ENCODE measurements at regions not wholly inside any gene's neighbourhood (a gene's known extent, or its start where the extent isn't known, plus 50 kb on each side); places are given as distances from the start of the nearest gene placed in this dataset.

DNA sequence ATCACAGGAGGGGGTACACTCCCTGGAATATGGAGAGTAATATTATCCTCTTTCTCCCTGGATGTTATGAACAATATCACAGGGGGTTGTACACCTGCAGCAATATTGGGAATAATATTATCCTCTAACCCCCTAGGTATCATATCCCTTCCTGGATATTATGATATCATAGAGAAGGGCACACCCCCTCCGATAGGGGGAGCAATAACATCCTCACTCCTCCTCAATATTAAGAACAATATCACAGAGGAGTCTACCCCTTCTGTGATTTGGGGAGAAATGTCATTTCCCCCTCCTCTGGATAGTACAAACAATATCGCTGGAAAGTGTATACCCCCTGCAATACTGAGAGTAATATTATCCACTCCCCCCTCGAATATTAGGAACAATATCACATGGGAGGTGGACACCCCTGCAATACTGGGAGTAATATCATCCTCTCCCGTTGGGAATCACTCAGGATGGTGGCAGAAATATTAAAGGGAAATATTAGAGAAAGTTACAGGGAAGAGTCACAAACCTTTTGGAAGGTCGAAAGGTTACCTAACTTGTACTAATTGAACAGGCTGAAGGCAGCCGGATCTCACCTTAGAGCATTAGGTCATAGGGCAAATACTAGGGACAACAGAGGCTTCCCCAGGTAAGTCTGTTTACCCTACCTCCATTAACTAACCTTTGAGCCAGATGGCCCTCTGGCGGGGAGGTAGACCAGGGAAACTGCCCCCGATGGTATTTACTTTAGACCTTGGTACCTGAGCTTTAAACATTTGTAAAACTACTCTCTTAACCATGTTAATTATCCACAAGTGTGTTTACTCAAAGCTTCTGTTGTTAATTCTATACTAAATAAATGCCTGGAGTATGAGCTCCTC, 57.5 kb upstream of the FREM1 start:
- DNase-seq (ENCODE audit: extremely low read depth in 1 of 4, low spot score in 3 of 4) = peak in 1 of 4 experiments; percentile 11
- no peak overlapping the region for H3K4me3 ChIP-seq
- POLR2A ChIA-PET = no interaction called here
- no peaks in the 10 kb centered on the region; the same call in 1 of the 2 replicates for H3K9me3 ChIP-seq (replicated peaks; ENCODE audit: control insufficient read depth, insufficient read depth, low read depth, low read length)
- CTCF ChIA-PET (ENCODE audit: low intra/inter-chr PET ratio) = no interaction called here
- H3K4me1 ChIP-seq (replicated peaks in 1 of 2; ENCODE audit: control insufficient read depth in 2 of 2, insufficient read depth in 2 of 2, low read length in 2 of 2) = no peaks in the 10 kb centered on the region
- no peaks in the 10 kb centered on the region for H3K79me2 ChIP-seq (ENCODE audit: control insufficient read depth, insufficient read depth, low read length)
- no peaks in the 10 kb centered on the region for H3K27me3 ChIP-seq (ENCODE audit: control insufficient read depth in 2 of 2, insufficient read depth in 2 of 2, low read length in 2 of 2)
- H3K9me1 ChIP-seq (ENCODE audit: control insufficient read depth, insufficient read depth, low read length) = no peaks in the 10 kb centered on the region
- H3K36me3 ChIP-seq (ENCODE audit: control insufficient read depth, insufficient read depth, low read length) = no peaks in the 10 kb centered on the region
- BruUV-seq (replicated peaks) = no TSS peak
- in situ Hi-C loops (cut with MboI) (no loop called here), intact Hi-C loops (cut with micrococcal nuclease) (no loop called here)
- no peaks in the 10 kb centered on the region for H4K20me1 ChIP-seq (replicated peaks; ENCODE audit: control insufficient read depth, insufficient read depth, low read length)
- no peak overlapping the region for H2AFZ ChIP-seq (ENCODE audit: low read depth, low read length)
- 22% methylated on average over 6 of the region's 8 CpGs for WGBS (ENCODE audit: insufficient coverage, low coverage, missing lambda C conversion rate)
- H3K27ac ChIP-seq (ENCODE audit: extremely low read depth, low read depth, low read length) = no peak overlapping the region
- ATAC-seq = no peak
- H3K4me2 ChIP-seq (ENCODE audit: insufficient read depth, low read length) = no peak overlapping the region
- FAIRE-seq = no peak
- H3K9ac ChIP-seq (ENCODE audit: insufficient read depth in 1 of 2, low read depth in 2 of 2, low read length in 2 of 2) = no peak overlapping the region
- TF ChIP-seq HDAC6 (IDR thresholded peaks at IDR 0.05; ENCODE audit: low read depth, low read length) = no peak
- no peak for TF ChIP-seq TAF15 (IDR thresholded peaks at IDR 0.05; ENCODE audit: low read depth, low read length)
- TF ChIP-seq, protein P1, sequence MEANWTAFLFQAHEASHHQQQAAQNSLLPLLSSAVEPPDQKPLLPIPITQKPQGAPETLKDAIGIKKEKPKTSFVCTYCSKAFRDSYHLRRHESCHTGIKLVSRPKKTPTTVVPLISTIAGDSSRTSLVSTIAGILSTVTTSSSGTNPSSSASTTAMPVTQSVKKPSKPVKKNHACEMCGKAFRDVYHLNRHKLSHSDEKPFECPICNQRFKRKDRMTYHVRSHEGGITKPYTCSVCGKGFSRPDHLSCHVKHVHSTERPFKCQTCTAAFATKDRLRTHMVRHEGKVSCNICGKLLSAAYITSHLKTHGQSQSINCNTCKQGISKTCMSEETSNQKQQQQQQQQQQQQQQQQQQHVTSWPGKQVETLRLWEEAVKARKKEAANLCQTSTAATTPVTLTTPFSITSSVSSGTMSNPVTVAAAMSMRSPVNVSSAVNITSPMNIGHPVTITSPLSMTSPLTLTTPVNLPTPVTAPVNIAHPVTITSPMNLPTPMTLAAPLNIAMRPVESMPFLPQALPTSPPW (CRISPR knock-in tag; IDR thresholded peaks at IDR 0.05) = no peak
- no peak for TF ChIP-seq GATAD2A (IDR thresholded peaks at IDR 0.05)
- no peak for TF ChIP-seq NFIC (IDR thresholded peaks at IDR 0.05)
- TF ChIP-seq, protein P2, sequence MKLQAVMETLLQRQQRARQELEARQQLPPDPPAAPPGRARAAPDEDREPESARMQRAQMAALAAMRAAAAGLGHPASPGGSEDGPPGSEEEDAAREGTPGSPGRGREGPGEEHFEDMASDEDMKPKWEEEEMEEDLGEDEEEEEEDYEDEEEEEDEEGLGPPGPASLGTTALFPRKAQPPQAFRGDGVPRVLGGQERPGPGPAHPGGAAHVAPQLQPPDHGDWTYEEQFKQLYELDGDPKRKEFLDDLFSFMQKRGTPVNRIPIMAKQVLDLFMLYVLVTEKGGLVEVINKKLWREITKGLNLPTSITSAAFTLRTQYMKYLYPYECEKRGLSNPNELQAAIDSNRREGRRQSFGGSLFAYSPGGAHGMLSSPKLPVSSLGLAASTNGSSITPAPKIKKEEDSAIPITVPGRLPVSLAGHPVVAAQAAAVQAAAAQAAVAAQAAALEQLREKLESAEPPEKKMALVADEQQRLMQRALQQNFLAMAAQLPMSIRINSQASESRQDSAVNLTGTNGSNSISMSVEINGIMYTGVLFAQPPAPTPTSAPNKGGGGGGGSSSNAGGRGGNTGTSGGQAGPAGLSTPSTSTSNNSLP (IDR thresholded peaks at IDR 0.05; ENCODE audit: borderline replicate concordance, low read depth, low read length) = no peak
- no peak for TF ChIP-seq ZNF79 (CRISPR knock-in tag; IDR thresholded peaks at IDR 0.05; ENCODE audit: low read depth)
- TF ChIP-seq ZBTB1 (CRISPR knock-in tag; IDR thresholded peaks at IDR 0.05; ENCODE audit: borderline replicate concordance, low read depth) = no peak
- no peak for TF ChIP-seq SMC3 (conservative IDR thresholded peaks at IDR 0.05; ENCODE audit: insufficient read depth, low read depth, low read length)
- TF ChIP-seq, protein P3, sequence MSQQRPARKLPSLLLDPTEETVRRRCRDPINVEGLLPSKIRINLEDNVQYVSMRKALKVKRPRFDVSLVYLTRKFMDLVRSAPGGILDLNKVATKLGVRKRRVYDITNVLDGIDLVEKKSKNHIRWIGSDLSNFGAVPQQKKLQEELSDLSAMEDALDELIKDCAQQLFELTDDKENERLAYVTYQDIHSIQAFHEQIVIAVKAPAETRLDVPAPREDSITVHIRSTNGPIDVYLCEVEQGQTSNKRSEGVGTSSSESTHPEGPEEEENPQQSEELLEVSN (IDR thresholded peaks at IDR 0.05; ENCODE audit: borderline replicate concordance in 1 of 2, extremely low read depth in 1 of 2, insufficient read depth in 1 of 2, insufficient read length in 1 of 2, low read depth in 1 of 2, low read length in 1 of 2, poor library complexity in 1 of 2, severe bottlenecking in 1 of 2) = no peak
- TF ChIP-seq NFE2L1 (tag; IDR thresholded peaks at IDR 0.05; ENCODE audit: borderline replicate concordance, low read depth) = no peak
- TF ChIP-seq CTCF (IDR thresholded peaks at IDR 0.05 in 2 of 3, conservative IDR thresholded peaks at IDR 0.05 in 1 of 3; ENCODE audit: insufficient read depth in 2 of 3, low read depth in 1 of 3, low read length in 3 of 3) = 0 out of 6 replicates have a peak, but pooled peaks of 2 of the 3 experiments have one; percentile 9 to 11
- no peak for TF ChIP-seq RUNX1 (IDR thresholded peaks at IDR 0.05; ENCODE audit: low read depth)
- TF ChIP-seq CHD1 (IDR thresholded peaks at IDR 0.05; ENCODE audit: low read length) = no peak

Data from K562 (cell line).